ENCODE measurements at regions not wholly inside any gene's neighbourhood (a gene's known extent, or its start where the extent isn't known, plus 50 kb on each side); places are given as distances from the start of the nearest gene placed in this dataset.

GRCh38 chr19:31451686-31452330 lies 102.6 kb upstream of the TSHZ3 start (continued):
- no peak for TF ChIP-seq SAP30 (IDR thresholded peaks at IDR 0.05; ENCODE audit: insufficient read depth, insufficient replicate concordance, low read length)
- no peak for TF ChIP-seq KDM1A (IDR thresholded peaks at IDR 0.05; ENCODE audit: borderline replicate concordance, low read length)
- no peak for TF ChIP-seq CEBPB (IDR thresholded peaks at IDR 0.05; ENCODE audit: low read depth, low read length)
- no peak for TF ChIP-seq PHF8 (conservative IDR thresholded peaks at IDR 0.05; ENCODE audit: low read depth, low read length)
- no peak for TF ChIP-seq CBX5 (IDR thresholded peaks at IDR 0.05; ENCODE audit: low read depth, low read length)
- no peak for TF ChIP-seq GTF2F1 (IDR thresholded peaks at IDR 0.05; ENCODE audit: borderline replicate concordance, low read depth, low read length)
- TF ChIP-seq CREB1 (IDR thresholded peaks at IDR 0.05): no peak
- TF ChIP-seq TAF1 (IDR thresholded peaks at IDR 0.05; ENCODE audit: low read depth, low read length): no peak
- no peak for TF ChIP-seq TEAD4 (IDR thresholded peaks at IDR 0.05; ENCODE audit: low read depth, low read length)
- TF ChIP-seq EGR1 (IDR thresholded peaks at IDR 0.05; ENCODE audit: borderline replicate concordance, low read depth, low read length): no peak
- TF ChIP-seq EP300 (IDR thresholded peaks at IDR 0.05; ENCODE audit: borderline replicate concordance in 1 of 2, low read depth in 2 of 2, low read length in 2 of 2): no peak
